Ovary (tissue), 3 donors: ENCODE measurements at regions not wholly inside any gene's neighbourhood (a gene's known extent, or its start where the extent isn't known, plus 50 kb on each side); places are given as distances from the start of the nearest gene placed in this dataset.

Experiments
- EP300 ChIP-seq: sonication (generic); formaldehyde crosslinking; IDR thresholded peaks from one replicate; pipeline ENCODE4 v1.6.1; 2017; ENCODE audit warnings: antibody characterized with exemption
- TF ChIP-seq, protein P1 (sequence below), 3 donors: fragments of 450-650 bp in 2 of 3; fragments of 200-600 bp in 1 of 3; IDR thresholded peaks; one replicate each; pipeline versions ENCODE4 v1.5.1 to v1.8.0; 2016 to 2022; ENCODE audit warnings: antibody characterized with exemption in 3 of 3, mild to moderate bottlenecking in 1 of 3
- donor health status: DM: no; HTN: no; CAD: no.

DNA sequence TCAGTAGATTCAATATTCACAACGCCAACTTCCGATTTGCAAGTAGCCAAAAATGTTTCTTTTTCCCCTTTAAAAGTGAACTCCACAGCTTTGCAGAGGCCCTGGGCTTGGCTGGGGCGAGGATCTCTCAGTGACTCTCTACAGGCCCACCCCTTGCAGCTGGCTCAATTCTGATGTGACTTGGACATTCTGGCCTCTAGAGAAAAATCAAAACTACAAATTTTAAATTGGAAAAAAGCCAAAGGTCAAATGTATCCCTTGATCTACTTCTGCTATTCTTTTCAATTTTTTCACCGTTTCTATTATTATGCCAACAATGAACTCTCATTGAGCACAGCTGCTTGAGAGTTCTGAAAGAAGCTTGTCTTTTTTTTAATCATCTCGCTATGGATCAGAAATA, 245.9 kb upstream of the HS3ST5 start:
- no peak for TF ChIP-seq EP300
- TF ChIP-seq, protein P1, sequence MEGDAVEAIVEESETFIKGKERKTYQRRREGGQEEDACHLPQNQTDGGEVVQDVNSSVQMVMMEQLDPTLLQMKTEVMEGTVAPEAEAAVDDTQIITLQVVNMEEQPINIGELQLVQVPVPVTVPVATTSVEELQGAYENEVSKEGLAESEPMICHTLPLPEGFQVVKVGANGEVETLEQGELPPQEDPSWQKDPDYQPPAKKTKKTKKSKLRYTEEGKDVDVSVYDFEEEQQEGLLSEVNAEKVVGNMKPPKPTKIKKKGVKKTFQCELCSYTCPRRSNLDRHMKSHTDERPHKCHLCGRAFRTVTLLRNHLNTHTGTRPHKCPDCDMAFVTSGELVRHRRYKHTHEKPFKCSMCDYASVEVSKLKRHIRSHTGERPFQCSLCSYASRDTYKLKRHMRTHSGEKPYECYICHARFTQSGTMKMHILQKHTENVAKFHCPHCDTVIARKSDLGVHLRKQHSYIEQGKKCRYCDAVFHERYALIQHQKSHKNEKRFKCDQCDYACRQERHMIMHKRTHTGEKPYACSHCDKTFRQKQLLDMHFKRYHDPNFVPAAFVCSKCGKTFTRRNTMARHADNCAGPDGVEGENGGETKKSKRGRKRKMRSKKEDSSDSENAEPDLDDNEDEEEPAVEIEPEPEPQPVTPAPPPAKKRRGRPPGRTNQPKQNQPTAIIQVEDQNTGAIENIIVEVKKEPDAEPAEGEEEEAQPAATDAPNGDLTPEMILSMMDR (IDR thresholded peaks at IDR 0.05): no peak
